HG02588 (cell line): ENCODE measurements at regions not wholly inside any gene's neighbourhood (a gene's known extent, or its start where the extent isn't known, plus 50 kb on each side); places are given as distances from the start of the nearest gene placed in this dataset.
"Not testable (repeated sequence)": the region's sequence is repeated elsewhere in the genome, so short reads cannot be mapped to it uniquely, and the experiment has no call there.

ENCODE experiments used
- ATAC-seq: cut with Tn5 transposase; IDR thresholded peaks from one replicate; pipeline ENCODE4 v1.9.1; 2021; ENCODE audit warnings: mild to moderate bottlenecking, moderate library complexity; ENCODE audit not compliant: unreplicated experiment

DNA sequence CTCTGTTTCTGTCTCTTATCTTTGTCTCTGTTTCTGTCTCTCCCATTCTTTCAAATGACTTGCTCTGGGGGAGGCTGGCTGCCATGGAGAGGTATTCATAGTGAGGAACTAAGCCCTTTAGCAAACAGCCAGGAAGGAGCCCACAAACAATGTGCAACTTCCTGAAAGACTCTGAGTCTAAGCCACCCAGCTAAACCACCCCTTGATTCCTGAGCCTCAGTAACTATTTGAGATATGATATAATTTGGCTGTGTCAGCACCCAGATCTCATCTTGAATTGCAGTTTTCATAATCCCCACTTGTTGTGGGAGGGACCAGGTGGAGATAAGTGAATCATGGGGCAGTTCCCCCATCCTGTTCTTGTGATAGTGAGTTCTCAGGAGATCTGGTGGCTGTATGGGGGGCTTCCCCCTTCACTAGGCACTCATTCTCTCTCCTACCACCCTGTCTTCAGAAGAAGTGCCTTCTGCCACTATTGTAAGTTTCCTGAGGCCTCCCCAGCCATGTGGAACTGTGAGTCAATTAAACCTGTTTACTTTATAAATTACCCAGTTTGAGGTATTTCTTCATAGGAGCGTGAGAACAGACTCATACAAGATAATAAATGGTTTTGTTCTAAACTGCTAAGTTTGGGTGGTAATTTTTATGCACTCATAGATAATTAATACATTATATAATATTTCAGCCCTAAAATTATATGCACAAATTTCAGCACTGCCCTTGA is 121.2 kb upstream of the FOXP2 start:
- ATAC-seq = no peak

DNA sequence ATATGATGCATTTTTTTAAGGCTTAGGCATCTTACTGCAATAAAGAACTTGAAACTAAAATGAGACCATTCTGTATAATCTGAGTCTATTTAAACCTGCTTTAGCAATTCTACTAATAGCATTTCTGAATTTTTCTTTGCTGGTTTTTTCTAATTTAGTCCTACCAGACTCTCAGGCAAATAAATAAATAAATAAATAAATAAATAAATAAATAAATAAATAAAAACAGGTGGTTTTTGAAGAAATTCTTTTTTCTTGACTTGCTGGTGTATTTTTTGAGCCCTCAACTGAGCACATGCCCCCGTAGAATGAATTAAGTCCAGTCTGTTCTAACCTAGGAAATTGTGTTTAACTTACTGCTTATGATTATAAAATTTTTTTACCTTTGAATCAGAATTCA is 134.7 kb upstream of the FOXP2 start:
- ATAC-seq = no peak

DNA sequence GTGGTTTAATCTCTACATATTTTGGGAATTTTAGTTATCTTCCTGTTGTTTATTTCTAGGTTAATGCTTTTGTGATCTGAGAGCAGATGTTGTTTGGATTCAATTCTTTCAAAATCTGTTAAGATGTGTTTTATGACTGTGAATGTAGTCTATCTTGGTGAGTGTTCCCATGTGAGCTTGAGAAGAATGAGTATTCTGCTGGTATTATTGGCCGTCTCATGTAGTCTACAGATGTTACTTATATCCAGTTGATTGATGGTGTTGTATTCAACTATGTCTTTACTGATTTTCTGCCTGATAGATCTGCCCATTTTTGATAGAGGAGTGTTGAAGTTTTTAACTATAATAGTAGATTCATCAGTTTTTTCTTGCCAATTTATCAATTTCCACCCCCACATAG is 141.4 kb upstream of the FOXP2 start:
- ATAC-seq = no peak

DNA sequence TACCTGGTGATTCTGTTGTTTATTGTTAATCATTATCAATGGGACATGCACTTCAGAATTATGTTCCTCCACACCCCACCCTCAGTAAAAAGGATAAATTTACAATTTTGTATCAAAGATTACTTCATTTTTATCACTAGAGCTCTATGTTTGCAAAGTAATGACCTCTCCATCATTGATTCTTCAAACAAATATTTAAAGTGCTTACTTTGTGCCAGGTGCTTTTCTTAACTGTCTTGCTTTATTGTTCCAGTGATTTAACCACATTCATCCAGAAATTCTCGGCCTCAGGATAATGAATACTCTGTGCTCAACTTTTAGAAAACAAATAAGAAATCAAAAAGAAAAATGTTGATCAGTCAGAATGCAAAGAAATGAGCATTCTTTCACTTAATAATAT is 144.9 kb upstream of the FOXP2 start:
- no peak for ATAC-seq

DNA sequence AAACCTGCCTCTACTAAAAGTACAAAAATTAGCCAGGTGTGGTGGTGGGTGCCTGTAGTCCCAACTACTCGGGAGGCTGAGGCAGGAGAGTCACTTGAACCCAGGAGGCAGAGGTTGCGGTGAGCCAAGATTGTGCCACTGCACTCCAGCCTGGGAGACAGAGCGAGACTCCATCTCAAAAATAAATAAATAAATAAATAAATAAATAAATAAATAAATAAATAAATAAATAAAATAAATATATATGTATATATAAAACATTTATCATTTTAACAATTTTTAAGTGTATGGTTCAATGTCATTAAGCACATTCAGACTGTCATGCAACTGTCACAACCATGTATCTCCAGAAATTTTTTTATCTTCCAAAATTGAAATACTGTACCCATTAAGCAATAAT is 147.1 kb upstream of the FOXP2 start:
- not testable (repeated sequence) for ATAC-seq

DNA sequence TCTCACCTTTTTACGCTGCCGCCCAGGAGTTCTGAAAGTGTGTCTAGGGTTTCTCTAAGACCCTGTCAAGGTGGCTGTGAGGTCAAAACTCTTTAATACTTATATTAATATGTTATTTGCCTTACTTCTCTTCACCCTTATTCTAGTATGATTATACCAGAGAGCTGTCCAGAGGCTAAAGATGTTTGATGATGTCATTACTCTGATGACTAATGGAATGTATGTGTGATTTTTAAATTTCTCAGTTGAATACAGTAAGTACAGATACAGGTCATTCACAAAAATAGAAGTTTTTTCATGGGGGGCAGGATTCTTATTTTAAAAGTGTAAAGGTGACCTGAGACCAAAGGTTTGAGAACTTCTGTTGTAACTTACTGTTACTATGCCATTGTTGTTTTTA is 150.6 kb upstream of the FOXP2 start:
- ATAC-seq = no peak

DNA sequence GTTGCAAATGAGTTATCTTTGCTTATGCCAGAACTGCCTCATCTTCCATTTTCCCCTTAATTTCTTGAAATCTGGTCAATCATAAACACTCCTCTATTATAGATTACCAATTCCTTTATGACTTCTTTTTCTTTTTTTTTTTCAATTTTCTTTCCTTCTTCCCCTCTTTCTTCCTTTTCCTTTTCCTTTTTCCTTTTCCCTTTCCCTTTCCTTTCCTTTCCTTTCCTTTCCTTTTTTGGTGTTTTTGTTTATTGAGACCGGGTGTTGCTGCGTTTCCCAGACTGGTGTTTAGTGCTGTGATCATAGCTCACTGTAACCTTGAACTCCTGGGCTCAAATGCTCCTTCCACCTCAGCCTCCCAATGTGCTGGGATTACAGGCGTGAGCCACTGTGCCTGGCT is 151.4 kb upstream of the FOXP2 start:
- no peak for ATAC-seq

DNA sequence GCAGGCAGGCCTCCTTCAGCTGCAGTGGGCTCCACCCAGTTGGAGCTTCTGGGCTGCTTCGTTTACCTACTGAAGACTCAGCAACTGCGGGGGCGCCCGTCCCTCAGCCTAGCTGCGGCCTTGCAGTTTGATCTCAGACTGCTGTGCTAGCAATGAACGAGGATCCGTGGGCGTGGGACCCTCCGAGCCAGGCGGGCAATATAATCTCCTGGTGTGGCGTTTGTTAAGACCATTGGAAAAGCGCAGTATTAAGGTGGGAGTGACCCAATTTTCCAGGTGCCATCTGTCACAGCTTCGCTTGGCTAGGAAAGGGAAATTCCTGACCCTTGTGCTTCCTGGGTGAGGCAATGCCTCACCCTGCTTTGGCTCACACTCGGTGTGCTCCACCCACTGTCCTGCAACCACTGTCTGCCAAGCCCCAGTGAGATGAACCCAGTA is 159.2 kb upstream of the FOXP2 start:
- no peak for ATAC-seq

DNA sequence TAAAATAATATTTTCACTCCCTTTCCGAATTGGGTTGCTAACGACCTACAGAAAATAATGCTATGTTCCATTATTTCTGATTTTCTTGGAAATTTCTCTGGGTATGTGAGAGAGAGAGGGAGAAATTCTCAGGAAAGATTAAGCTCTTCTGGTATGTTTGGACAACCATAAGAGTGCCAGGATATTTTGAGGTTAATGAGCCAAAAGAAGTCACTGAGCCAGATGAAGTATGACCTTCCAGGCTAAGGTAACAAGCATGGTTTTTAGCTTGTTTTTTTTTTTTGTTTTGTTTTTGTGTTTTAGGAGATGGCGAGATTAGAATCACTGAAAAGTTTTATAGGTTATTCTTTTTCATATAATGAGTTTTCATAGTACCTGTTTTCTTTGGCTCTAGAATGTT is 171.0 kb upstream of the FOXP2 start:
- ATAC-seq = no peak

DNA sequence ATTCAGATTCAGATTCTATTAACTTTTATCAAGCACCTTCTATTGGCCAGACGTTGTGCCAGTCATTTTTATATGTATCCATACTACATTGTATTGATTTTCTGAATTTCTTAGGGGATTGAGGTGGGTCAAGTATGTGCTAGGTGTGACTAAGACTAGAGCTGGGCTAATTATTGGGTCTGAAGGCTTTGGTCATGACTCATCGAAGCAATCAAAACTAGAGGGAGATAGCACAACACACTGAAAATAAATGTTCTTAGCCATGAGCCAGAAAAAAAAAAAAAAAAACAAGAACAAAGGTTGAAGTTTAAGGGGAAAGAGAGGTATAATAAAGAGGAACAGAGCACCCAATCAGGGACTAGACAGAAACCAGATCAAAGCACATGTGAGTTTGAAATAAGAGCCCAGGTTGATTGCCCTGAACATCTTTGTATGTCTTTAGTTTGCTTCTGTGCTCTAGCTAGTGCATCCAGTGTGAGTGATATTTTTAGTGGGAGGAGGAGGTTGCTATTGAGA is 171.6 kb upstream of the FOXP2 start:
- no peak for ATAC-seq

DNA sequence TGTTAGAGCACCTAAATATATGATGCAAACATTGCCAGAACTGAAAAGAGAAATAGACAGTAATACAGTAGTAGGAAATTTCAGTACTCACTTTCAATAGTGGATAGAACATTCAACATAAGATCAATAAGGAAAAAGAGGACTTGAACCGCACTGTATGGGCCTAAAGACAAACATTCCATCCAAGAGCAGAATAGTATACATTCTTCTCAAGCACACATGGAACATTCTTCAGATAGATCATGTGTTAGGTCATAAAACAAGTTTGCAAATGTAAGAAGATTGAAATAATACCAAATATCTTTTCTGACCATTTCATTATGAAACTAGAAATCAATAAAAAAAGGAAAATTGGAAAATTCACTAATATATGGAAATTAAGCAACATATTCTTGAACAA is 185.4 kb upstream of the FOXP2 start:
- no peak for ATAC-seq

DNA sequence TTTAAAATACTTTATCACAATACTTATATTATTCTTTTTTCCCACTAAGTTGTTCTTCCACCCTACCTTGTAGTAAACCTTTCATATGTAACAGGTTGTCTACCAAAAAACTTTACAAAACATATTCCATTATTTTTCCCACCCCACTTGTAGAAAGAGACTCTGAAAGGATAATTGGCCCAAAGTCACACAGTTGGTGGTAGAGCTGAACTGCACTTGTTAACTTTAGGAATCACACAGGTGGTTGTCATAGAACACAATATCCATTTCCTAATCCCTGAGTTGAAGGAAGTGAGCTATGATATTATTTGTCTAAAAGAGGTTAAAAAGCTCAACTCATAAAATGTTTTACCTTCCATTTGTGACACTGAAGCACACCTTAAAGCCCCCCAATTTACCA is 188.8 kb upstream of the FOXP2 start:
- no peak for ATAC-seq

DNA sequence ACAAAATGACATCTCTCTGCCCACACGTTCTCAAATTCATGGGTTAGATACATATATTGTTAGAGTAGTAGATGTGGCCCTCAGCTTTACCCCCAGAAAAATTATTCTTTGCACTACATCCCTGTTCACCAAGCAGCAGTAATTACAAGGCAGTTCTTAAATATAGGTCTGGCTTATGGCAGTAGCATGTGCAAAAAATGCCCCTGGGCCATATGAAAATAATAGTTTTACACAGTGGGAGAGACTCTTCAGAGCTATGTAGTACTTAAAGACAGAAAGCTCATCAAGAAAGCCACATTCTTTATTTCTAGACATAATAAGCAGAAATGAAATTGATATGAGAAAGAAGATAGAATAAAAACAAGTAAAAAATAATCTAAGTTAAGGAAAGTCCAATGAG is 196.3 kb upstream of the FOXP2 start:
- ATAC-seq = no peak

DNA sequence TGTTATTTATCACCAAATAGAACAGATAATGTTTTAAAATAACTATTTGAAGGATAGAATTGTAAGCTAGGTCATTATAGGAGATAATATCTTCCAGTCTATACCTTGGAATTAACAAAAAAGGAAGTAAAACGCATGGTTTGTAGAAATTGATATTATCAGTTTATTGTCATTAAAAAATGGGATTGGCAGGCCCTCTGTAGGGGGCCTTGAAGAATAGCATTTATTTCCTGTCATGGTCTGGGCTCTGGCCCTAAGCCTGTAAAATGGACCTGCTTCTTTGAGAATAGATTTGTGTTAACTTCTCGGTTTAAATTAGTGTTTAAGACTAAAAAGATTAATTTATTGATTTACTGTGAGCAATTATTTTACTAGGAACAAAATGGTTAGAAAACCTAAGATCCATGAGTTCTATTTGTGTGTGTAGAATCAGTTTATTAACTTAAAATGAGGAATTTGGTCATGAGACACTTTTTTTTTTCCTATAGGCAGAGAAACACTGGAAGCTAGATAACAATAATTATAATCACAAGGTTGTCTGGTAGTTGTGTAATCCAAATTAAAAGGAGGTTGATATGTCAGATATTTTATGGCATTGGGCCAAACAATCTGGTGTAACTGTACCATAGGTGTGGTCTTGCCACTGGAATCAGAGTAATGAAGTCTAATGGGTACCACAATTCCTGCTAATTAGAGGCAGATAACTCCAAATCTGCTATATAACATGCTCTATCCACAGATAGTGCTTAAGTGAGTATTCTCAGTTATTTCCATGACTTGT is 197.4 kb upstream of the FOXP2 start:
- no peak for ATAC-seq

DNA sequence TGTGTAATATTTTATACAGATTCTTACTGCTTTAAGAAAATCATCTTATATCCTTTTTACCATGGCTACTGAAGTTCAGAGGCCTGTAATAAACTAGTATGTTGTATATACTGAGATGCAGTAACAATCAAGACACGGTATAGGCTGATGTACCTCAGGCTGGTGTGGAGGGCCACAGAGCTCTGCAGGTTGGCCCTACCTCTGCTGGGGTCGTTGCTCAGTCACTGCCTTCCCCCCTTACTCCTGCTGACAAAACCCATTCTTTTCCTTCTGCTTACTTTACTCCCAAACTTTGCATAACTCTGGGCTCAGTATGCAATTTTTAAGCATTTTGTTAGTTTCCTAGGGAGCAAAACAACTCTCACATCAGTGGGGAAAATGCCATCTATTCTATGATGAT is 200.1 kb upstream of the FOXP2 start:
- no peak for ATAC-seq

DNA sequence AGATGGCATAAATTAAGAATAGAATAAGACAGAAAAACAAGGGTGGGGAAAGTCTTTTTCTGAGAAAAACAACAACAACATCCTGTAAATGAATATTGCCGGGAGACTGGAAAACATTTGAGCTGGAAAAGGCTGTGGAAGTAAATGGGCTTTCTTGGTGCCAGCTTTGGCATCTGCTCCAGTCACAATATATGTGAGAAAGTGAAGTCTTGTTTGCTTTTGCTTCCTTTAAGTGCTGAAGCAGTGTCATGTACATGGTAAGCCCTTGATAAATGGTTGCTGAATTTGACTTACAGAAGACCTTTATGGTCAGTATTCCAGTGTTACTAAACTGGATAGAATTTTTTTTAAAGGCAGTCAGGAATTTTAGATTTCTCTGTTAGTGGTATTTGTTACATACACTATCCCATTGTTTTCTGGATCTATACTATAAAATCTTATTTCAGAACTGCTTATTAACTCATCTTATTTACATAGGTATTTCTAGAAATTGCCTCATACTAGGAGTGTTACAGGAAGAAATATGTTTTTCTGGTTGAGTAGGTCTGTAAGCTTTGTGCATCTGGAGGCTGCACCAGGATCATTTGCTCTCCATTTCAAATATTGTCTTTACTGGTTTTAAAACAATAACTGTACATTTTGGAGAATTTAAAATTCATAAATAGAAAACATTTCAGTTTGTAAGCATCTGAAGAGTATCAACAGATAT is 201.7 kb upstream of the FOXP2 start:
- no peak for ATAC-seq

DNA sequence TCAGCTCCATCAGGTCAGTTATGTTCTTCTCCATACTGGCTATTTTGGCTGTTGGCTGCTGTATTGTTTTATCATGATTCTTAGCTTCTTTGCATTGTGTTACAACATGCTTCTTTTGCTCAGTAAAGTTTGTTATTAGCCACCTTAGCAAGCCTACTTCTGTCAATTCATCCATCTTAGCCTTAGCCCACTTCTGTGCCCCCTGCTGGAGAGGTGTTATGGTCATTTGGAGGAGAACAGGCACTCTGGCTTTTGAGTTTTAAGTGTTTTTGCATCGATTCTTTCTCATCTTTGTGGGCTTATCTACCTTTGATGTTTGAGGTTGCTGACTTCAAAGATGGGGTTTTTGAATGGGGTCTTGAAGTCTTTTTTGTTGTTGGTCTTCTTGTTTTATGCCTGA is 204.6 kb upstream of the FOXP2 start:
- no peak for ATAC-seq

DNA sequence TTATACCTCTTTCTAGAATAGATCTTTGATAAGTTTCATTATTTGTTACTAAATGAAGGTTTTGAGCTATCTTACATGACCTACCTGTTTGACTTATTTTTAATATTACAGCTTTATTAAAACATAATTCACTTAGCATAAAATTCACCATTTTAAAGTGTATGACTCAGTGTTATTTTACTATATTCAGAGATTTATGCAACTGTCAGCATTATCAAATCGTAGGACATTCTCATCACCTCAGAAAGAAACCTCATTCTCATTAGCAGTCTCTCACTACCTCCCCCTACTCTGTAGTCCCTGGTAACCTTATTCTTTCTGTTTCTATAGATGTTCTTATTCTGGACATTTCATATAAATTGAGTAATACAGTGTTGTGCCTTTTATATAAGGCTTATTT is 207.9 kb upstream of the FOXP2 start:
- ATAC-seq = no peak

DNA sequence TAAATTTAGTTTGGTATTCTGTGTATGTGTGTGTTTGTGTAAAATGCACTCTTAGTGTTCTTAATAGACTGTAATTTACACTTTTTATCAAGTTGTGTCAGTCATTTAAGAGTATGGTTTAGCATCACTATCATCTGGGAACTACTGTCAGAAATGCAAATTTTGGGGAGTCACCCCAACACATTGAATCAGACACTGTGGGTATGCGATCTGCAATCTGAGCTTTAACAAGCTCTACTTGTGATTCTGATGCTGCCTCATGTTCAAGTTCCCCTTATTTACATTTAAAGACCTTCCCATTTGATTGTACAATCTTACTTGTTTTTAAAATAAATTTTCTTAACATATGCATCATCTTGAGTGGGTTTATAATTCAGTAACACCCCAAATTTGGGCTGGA is 218.1 kb upstream of the FOXP2 start:
- no peak for ATAC-seq

DNA sequence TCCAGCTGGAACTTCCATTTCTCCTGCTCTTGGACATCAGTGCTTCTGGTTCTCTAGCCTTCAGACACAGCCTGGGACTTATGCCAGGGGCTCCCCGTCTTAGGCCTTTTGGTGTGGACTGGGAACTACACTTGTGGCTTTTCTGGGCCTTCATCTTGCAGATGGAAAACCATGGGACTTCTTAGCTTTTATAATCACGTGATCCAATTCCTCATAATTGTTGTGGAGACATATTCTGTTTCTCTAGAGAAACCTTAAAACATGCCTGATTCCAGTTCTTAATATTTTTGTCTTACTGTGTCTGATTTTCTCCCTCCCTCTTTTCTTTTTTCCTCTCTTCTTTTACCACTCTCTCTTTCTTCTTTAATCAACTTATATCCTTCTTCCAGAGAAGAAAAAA is 224.2 kb upstream of the FOXP2 start:
- ATAC-seq = no peak

DNA sequence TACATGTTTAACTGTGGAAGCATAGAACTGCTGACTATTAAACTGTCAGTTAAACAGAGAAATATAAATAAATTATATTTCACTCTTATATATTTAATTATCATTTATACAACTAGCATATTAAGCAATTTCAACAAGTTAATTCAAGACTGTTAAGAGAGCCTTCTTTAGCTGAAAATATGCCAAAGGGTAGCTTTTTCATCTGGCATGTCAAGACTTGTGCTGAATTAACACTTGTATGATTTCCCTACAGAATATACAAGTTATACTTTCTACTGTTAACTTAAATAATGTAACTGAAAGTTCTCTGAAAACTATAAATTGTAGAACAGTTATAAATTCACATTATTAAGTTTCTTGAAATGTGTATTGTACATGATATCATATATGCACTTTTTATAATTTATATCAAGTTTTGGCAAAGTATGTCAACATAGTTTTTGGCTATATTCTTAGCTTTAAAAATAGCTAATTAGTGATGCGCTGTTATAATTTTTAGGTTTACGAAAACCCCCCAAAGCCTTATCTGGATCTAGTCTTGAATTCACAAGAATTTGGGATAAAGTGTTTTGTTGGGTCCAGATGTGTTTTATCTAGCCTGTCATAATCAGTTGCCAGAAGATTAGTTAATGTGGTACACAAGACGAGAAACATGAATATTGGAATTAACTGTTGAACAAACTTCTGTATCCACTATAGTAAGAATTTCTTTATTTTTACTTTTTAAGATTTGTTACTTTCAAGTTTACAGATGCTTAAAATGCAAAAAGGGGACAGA is 231.1 kb upstream of the FOXP2 start:
- no peak for ATAC-seq
